ENCODE measurements at regions not wholly inside any gene's neighbourhood (a gene's known extent, or its start where the extent isn't known, plus 50 kb on each side); places are given as distances from the start of the nearest gene placed in this dataset.

- H3K27ac ChIP-seq (ENCODE audit: low read length), result no peak overlapping the region
- no CpG with 5 or more reads among the region's 3 CpGs for WGBS (ENCODE audit: insufficient coverage, insufficient read length)
- H3K36me3 ChIP-seq (ENCODE audit: control insufficient read depth, insufficient read depth, low read length), result no peaks in the 10 kb centered on the region
- DNase-seq (ENCODE audit: low read depth, low spot score), result no peak
- no peak overlapping the region for H3K4me3 ChIP-seq (ENCODE audit: low read length)
- 0 out of 2 replicates have a peak, but pooled peaks cover 1% of the 10 kb centered on the region for H3K4me1 ChIP-seq (ENCODE audit: control insufficient read depth, insufficient read depth, low read length)
- H3K27me3 ChIP-seq (ENCODE audit: control insufficient read depth, insufficient read depth, low read length), result no peaks in the 10 kb centered on the region
- H3K9me3 ChIP-seq (ENCODE audit: control insufficient read depth, insufficient read depth, low read length), result no peaks in the 10 kb centered on the region
These were observed 138.1 kb downstream of the SYF2 start for GRCh38 chr1:25094229-25094628.

DNA sequence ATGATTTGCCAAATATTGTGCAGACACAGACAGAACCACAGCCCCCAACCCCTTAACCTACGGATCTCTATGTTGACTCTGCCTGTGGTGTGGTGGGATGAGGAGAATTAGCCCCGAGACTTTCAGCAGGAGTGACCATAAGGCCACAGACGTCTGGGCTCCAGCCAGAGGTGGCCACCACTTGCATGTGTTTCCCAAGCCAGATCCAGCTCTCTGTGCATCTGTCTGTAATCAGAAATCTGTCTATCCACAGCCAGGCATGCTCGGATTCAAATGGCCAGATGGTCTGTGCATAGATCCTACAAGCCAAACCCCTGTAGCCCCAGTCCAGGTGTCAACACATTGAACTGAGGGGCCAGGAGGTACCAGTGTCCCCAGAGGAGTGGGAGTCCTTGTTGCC, 140.6 kb downstream of the SYF2 start:
- no CpG with 5 or more reads among the region's 4 CpGs for WGBS (ENCODE audit: insufficient coverage, insufficient read length)
- Histone ChIP-seq H3K4me1 (ENCODE audit: control insufficient read depth, insufficient read depth, low read length) (0 out of 2 replicates have a peak, but pooled peaks cover 1% of the 10 kb centered on the region), H3K27ac (ENCODE audit: low read length) (no peak overlapping the region), H3K9me3 (ENCODE audit: control insufficient read depth, insufficient read depth, low read length) (no peaks in the 10 kb centered on the region), H3K4me3 (ENCODE audit: low read length) (no peak overlapping the region), H3K27me3 (ENCODE audit: control insufficient read depth, insufficient read depth, low read length) (no peaks in the 10 kb centered on the region), H3K36me3 (ENCODE audit: control insufficient read depth, insufficient read depth, low read length) (no peaks in the 10 kb centered on the region)
- DNase-seq (ENCODE audit: low read depth, low spot score), result no peak

GRCh38 chr1:25090707-25091422, 141.4 kb downstream of the SYF2 start:
- no peaks in the 10 kb centered on the region for H3K36me3 ChIP-seq (ENCODE audit: control insufficient read depth, insufficient read depth, low read length)
- H3K27me3 ChIP-seq (ENCODE audit: control insufficient read depth, insufficient read depth, low read length), result no peaks in the 10 kb centered on the region
- H3K4me1 ChIP-seq (ENCODE audit: control insufficient read depth, insufficient read depth, low read length), result 0 out of 2 replicates have a peak, but pooled peaks cover 1% of the 10 kb centered on the region
- no peak overlapping the region for H3K4me3 ChIP-seq (ENCODE audit: low read length)
- no CpG with 5 or more reads among the region's 13 CpGs for WGBS (ENCODE audit: insufficient coverage, insufficient read length)
- no peaks in the 10 kb centered on the region for H3K9me3 ChIP-seq (ENCODE audit: control insufficient read depth, insufficient read depth, low read length)
- DNase-seq (ENCODE audit: low read depth, low spot score), result no peak
- H3K27ac ChIP-seq (ENCODE audit: low read length), result no peak overlapping the region

GRCh38 chr1:25089772-25090171, 142.5 kb downstream of the SYF2 start:
- WGBS (ENCODE audit: insufficient coverage, insufficient read length), result no CpG with 5 or more reads among the region's 7 CpGs
- H3K4me1 ChIP-seq (ENCODE audit: control insufficient read depth, insufficient read depth, low read length), result 0 out of 2 replicates have a peak, but pooled peaks cover 1% of the 10 kb centered on the region

DNA sequence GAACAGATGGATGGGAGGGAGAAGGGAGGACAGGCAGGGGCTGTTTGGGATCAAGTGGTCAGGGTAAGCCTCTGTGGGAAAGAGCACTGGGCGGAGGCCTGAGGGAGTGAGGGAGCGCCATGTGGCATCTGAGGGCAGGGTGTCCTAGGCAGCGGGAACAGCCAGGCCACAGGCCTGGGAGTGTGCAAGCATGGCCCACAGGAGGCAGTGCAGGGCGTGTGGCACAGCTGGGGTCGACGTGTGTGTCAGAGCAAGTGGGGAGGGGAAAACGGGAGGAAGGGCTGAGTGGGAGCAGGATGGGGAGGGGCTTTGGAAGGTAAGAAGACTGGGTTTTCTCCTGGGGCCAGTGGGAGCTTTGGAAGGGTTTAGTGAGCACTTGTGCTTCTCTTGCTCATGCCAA, 143.4 kb downstream of the SYF2 start:
- no peaks in the 10 kb centered on the region for H3K27me3 ChIP-seq (ENCODE audit: control insufficient read depth, insufficient read depth, low read length)
- no peak overlapping the region for H3K27ac ChIP-seq (ENCODE audit: low read length)
- no CpG with 5 or more reads among the region's 7 CpGs for WGBS (ENCODE audit: insufficient coverage, insufficient read length)
- no peaks in the 10 kb centered on the region for H3K36me3 ChIP-seq (ENCODE audit: control insufficient read depth, insufficient read depth, low read length)
- no peak overlapping the region for H3K4me3 ChIP-seq (ENCODE audit: low read length)
- H3K9me3 ChIP-seq (ENCODE audit: control insufficient read depth, insufficient read depth, low read length), result no peaks in the 10 kb centered on the region
- H3K4me1 ChIP-seq (ENCODE audit: control insufficient read depth, insufficient read depth, low read length), result 0 out of 2 replicates have a peak, but pooled peaks cover 1% of the 10 kb centered on the region
- no peak for DNase-seq (ENCODE audit: low read depth, low spot score)

More at GRCh38 chr1:25089772-25090171, 142.5 kb downstream of the SYF2 start:
- DNase-seq (ENCODE audit: low read depth, low spot score), result no peak
- no peak overlapping the region for H3K27ac ChIP-seq (ENCODE audit: low read length)
- no peaks in the 10 kb centered on the region for H3K27me3 ChIP-seq (ENCODE audit: control insufficient read depth, insufficient read depth, low read length)
- H3K4me3 ChIP-seq (ENCODE audit: low read length), result no peak overlapping the region
- H3K9me3 ChIP-seq (ENCODE audit: control insufficient read depth, insufficient read depth, low read length), result no peaks in the 10 kb centered on the region
- H3K36me3 ChIP-seq (ENCODE audit: control insufficient read depth, insufficient read depth, low read length), result no peaks in the 10 kb centered on the region

- no CpG with 5 or more reads among the region's 6 CpGs for WGBS (ENCODE audit: insufficient coverage, insufficient read length)
- Histone ChIP-seq H3K4me3 (ENCODE audit: low read length) (no peak overlapping the region), H3K9me3 (ENCODE audit: control insufficient read depth, insufficient read depth, low read length) (no peaks in the 10 kb centered on the region), H3K36me3 (ENCODE audit: control insufficient read depth, insufficient read depth, low read length) (no peaks in the 10 kb centered on the region), H3K27ac (ENCODE audit: low read length) (no peak overlapping the region), H3K27me3 (ENCODE audit: control insufficient read depth, insufficient read depth, low read length) (no peaks in the 10 kb centered on the region), H3K4me1 (ENCODE audit: control insufficient read depth, insufficient read depth, low read length) (0 out of 2 replicates have a peak, but pooled peaks cover 1% of the 10 kb centered on the region)
- DNase-seq (ENCODE audit: low read depth, low spot score), result no peak
These were observed 144.1 kb downstream of the SYF2 start for GRCh38 chr1:25088180-25088701.

DNA sequence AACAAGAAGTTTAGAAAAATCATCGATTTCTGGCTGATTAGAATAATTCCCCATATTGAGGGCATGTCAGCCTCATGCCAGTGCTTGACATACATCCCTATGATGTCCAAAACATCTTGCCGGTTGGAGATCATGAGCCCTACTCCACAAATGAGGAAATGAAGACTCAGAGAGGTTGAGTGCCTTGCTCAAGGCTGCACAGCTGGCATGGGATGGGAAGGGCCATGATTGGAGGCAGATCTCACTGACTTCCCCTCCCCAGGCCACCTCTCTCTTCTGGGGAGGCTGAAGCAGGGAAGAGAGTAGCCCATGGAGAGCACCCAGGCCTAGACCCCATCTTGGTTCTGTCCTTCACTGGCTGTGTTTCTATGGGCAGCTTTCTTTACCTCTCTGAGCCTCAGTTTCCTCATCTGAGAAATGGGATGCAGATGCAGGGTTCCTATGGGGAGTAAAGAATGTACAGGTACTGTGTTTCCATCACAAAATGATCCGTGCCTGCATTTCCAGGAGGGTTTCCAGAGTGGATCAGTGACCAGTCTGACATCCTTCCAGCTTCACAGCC, 145.7 kb downstream of the SYF2 start:
- no peak overlapping the region for H3K27ac ChIP-seq (ENCODE audit: low read length)
- H3K9me3 ChIP-seq (ENCODE audit: control insufficient read depth, insufficient read depth, low read length), result no peaks in the 10 kb centered on the region
- H3K27me3 ChIP-seq (ENCODE audit: control insufficient read depth, insufficient read depth, low read length), result no peaks in the 10 kb centered on the region
- H3K4me1 ChIP-seq (ENCODE audit: control insufficient read depth, insufficient read depth, low read length), result 0 out of 2 replicates have a peak, but pooled peaks cover 1% of the 10 kb centered on the region
- no CpG with 5 or more reads among the region's 3 CpGs for WGBS (ENCODE audit: insufficient coverage, insufficient read length)
- no peak for DNase-seq (ENCODE audit: low read depth, low spot score)
- H3K4me3 ChIP-seq (ENCODE audit: low read length), result no peak overlapping the region
- no peaks in the 10 kb centered on the region for H3K36me3 ChIP-seq (ENCODE audit: control insufficient read depth, insufficient read depth, low read length)

DNA sequence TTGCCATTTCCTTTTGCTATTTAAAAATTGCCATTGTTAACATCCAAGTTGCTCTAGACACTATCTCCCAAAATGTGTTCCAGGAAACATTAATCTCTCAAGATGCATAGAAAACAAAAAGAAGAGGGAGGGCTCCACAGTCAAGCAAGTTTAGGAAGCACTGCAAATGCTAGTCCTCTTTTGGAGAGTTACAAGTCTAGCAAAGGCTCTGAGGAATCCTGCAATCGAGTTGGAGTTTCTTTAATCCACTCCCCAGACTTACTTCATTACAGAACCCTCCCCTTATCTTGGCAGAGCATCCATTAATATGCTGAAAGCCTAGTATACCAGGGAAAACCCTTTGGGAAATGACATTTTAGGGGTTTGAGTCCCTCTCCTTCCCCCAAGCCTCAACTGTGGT, 147.9 kb downstream of the SYF2 start:
- H3K27me3 ChIP-seq (ENCODE audit: control insufficient read depth, insufficient read depth, low read length), result no peaks in the 10 kb centered on the region
- H3K27ac ChIP-seq (ENCODE audit: low read length), result no peak overlapping the region
- no peak overlapping the region for H3K4me3 ChIP-seq (ENCODE audit: low read length)
- WGBS (ENCODE audit: insufficient coverage, insufficient read length), result no CpG with 5 or more reads among the region's 1 CpG
- no peaks in the 10 kb centered on the region for H3K36me3 ChIP-seq (ENCODE audit: control insufficient read depth, insufficient read depth, low read length)
- H3K9me3 ChIP-seq (ENCODE audit: control insufficient read depth, insufficient read depth, low read length), result no peaks in the 10 kb centered on the region
- no peak for DNase-seq (ENCODE audit: low read depth, low spot score)
- H3K4me1 ChIP-seq (ENCODE audit: control insufficient read depth, insufficient read depth, low read length), result no peaks in the 10 kb centered on the region

- Histone ChIP-seq H3K27me3 (ENCODE audit: control insufficient read depth, insufficient read depth, low read length) (no peaks in the 10 kb centered on the region), H3K4me3 (ENCODE audit: low read length) (no peak overlapping the region), H3K36me3 (ENCODE audit: control insufficient read depth, insufficient read depth, low read length) (no peaks in the 10 kb centered on the region), H3K4me1 (ENCODE audit: control insufficient read depth, insufficient read depth, low read length) (no peaks in the 10 kb centered on the region), H3K9me3 (ENCODE audit: control insufficient read depth, insufficient read depth, low read length) (no peaks in the 10 kb centered on the region), H3K27ac (ENCODE audit: low read length) (no peak overlapping the region)
- DNase-seq (ENCODE audit: low read depth, low spot score), result no peak
- no CpG with 5 or more reads among the region's 20 CpGs for WGBS (ENCODE audit: insufficient coverage, insufficient read length)
These were observed 148.6 kb downstream of the SYF2 start for GRCh38 chr1:25083481-25084345.

DNA sequence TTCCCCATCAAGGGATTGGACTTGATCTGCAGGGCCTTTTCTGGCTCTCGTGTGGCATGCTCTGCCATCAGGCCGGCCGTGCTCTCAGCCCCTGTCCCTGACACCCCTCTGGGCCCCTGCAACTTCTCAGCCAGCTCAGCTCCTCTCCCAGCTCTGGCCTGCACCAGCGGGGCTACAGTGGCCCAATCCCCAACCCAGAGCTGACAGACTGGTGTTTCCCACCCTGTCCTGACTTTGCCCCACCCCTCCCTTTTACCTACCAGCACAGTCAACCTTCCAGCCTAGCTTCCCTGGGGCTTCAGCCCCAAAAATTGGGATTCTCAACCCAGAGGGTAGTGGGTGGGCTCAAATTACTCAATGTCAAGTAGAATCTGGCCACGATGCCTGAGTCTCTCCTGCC, 149.3 kb downstream of the SYF2 start:
- no CpG with 5 or more reads among the region's 5 CpGs for WGBS (ENCODE audit: insufficient coverage, insufficient read length)
- Histone ChIP-seq H3K36me3 (ENCODE audit: control insufficient read depth, insufficient read depth, low read length) (no peaks in the 10 kb centered on the region), H3K4me1 (ENCODE audit: control insufficient read depth, insufficient read depth, low read length) (no peaks in the 10 kb centered on the region), H3K27me3 (ENCODE audit: control insufficient read depth, insufficient read depth, low read length) (no peaks in the 10 kb centered on the region), H3K4me3 (ENCODE audit: low read length) (no peak overlapping the region), H3K27ac (ENCODE audit: low read length) (no peak overlapping the region), H3K9me3 (ENCODE audit: control insufficient read depth, insufficient read depth, low read length) (no peaks in the 10 kb centered on the region)
- DNase-seq (ENCODE audit: low read depth, low spot score), result no peak
